ENCODE measurements at regions not wholly inside any gene's neighbourhood (a gene's known extent, or its start where the extent isn't known, plus 50 kb on each side); places are given as distances from the start of the nearest gene placed in this dataset.

- Histone ChIP-seq H3K4me3 (ENCODE audit: low read depth in 1 of 5, low read length in 5 of 5) (no peak overlapping the region), H3K9ac (ENCODE audit: low read length in 5 of 5) (no peak overlapping the region), H3K4me1 (ENCODE audit: control insufficient read depth in 5 of 5, insufficient read depth in 5 of 5, low read length in 5 of 5) (no peaks in the 10 kb centered on the region), H3K27ac (ENCODE audit: low read depth, low read length) (no peak overlapping the region), H3K27me3 (ENCODE audit: control insufficient read depth in 5 of 5, insufficient read depth in 4 of 5, low read length in 5 of 5) (no peaks in the 10 kb centered on the region), H3K36me3 (ENCODE audit: control insufficient read depth in 5 of 5, insufficient read depth in 5 of 5, low read length in 5 of 5) (no peaks in the 10 kb centered on the region), H3K9me3 (ENCODE audit: control insufficient read depth in 5 of 5, low read length in 5 of 5) (no peaks in the 10 kb centered on the region)
Measured at GRCh38 chr10:61319386-61320256, 133.6 kb downstream of the TMEM26 start.

- Histone ChIP-seq H3K36me3 (ENCODE audit: control insufficient read depth in 5 of 5, insufficient read depth in 5 of 5, low read length in 5 of 5) (no peaks in the 10 kb centered on the region), H3K27me3 (ENCODE audit: control insufficient read depth in 5 of 5, insufficient read depth in 4 of 5, low read length in 5 of 5) (no peaks in the 10 kb centered on the region), H3K27ac (ENCODE audit: low read depth, low read length) (no peak overlapping the region), H3K4me1 (ENCODE audit: control insufficient read depth in 5 of 5, insufficient read depth in 5 of 5, low read length in 5 of 5) (no peaks in the 10 kb centered on the region), H3K9me3 (ENCODE audit: control insufficient read depth in 5 of 5, low read length in 5 of 5) (no peaks in the 10 kb centered on the region), H3K4me3 (ENCODE audit: low read depth in 1 of 5, low read length in 5 of 5) (no peak overlapping the region), H3K9ac (ENCODE audit: low read length in 5 of 5) (no peak overlapping the region)
Measured at GRCh38 chr10:61318429-61318828, 134.8 kb downstream of the TMEM26 start.

- H3K27me3 ChIP-seq (ENCODE audit: control insufficient read depth in 5 of 5, insufficient read depth in 4 of 5, low read length in 5 of 5), result no peaks in the 10 kb centered on the region
- H3K9me3 ChIP-seq (ENCODE audit: control insufficient read depth in 5 of 5, low read length in 5 of 5), result no peaks in the 10 kb centered on the region
- H3K4me1 ChIP-seq (ENCODE audit: control insufficient read depth in 5 of 5, insufficient read depth in 5 of 5, low read length in 5 of 5), result no peaks in the 10 kb centered on the region
- no peaks in the 10 kb centered on the region for H3K36me3 ChIP-seq (ENCODE audit: control insufficient read depth in 5 of 5, insufficient read depth in 5 of 5, low read length in 5 of 5)
- no peak overlapping the region for H3K9ac ChIP-seq (ENCODE audit: low read length in 5 of 5)
- H3K27ac ChIP-seq (ENCODE audit: low read depth, low read length), result no peak overlapping the region
- H3K4me3 ChIP-seq (ENCODE audit: low read depth in 1 of 5, low read length in 5 of 5), result no peak overlapping the region
Measured at GRCh38 chr10:61317706-61318105, 135.5 kb downstream of the TMEM26 start.

GRCh38 chr10:61316676-61317265 lies 136.4 kb downstream of the TMEM26 start:
- Histone ChIP-seq H3K9ac (ENCODE audit: low read length in 5 of 5) (no peak overlapping the region), H3K4me1 (ENCODE audit: control insufficient read depth in 5 of 5, insufficient read depth in 5 of 5, low read length in 5 of 5) (no peaks in the 10 kb centered on the region), H3K27me3 (ENCODE audit: control insufficient read depth in 5 of 5, insufficient read depth in 4 of 5, low read length in 5 of 5) (no peaks in the 10 kb centered on the region), H3K36me3 (ENCODE audit: control insufficient read depth in 5 of 5, insufficient read depth in 5 of 5, low read length in 5 of 5) (no peaks in the 10 kb centered on the region), H3K4me3 (ENCODE audit: low read depth in 1 of 5, low read length in 5 of 5) (no peak overlapping the region), H3K27ac (ENCODE audit: low read depth, low read length) (no peak overlapping the region), H3K9me3 (ENCODE audit: control insufficient read depth in 5 of 5, low read length in 5 of 5) (no peaks in the 10 kb centered on the region)

- Histone ChIP-seq H3K27me3 (ENCODE audit: control insufficient read depth in 5 of 5, insufficient read depth in 4 of 5, low read length in 5 of 5) (no peaks in the 10 kb centered on the region), H3K4me3 (ENCODE audit: low read depth in 1 of 5, low read length in 5 of 5) (no peak overlapping the region), H3K9me3 (ENCODE audit: control insufficient read depth in 5 of 5, low read length in 5 of 5) (no peaks in the 10 kb centered on the region), H3K27ac (ENCODE audit: low read depth, low read length) (no peak overlapping the region), H3K4me1 (ENCODE audit: control insufficient read depth in 5 of 5, insufficient read depth in 5 of 5, low read length in 5 of 5) (no peaks in the 10 kb centered on the region), H3K36me3 (ENCODE audit: control insufficient read depth in 5 of 5, insufficient read depth in 5 of 5, low read length in 5 of 5) (no peaks in the 10 kb centered on the region), H3K9ac (ENCODE audit: low read length in 5 of 5) (no peak overlapping the region)
Measured at GRCh38 chr10:61314273-61314672, 138.9 kb downstream of the TMEM26 start.

GRCh38 chr10:61313460-61313859 lies 139.7 kb downstream of the TMEM26 start:
- Histone ChIP-seq H3K36me3 (ENCODE audit: control insufficient read depth in 5 of 5, insufficient read depth in 5 of 5, low read length in 5 of 5) (no peaks in the 10 kb centered on the region), H3K9me3 (ENCODE audit: control insufficient read depth in 5 of 5, low read length in 5 of 5) (no peaks in the 10 kb centered on the region), H3K4me3 (ENCODE audit: low read depth in 1 of 5, low read length in 5 of 5) (no peak overlapping the region), H3K9ac (ENCODE audit: low read length in 5 of 5) (no peak overlapping the region), H3K4me1 (ENCODE audit: control insufficient read depth in 5 of 5, insufficient read depth in 5 of 5, low read length in 5 of 5) (no peaks in the 10 kb centered on the region), H3K27ac (ENCODE audit: low read depth, low read length) (no peak overlapping the region), H3K27me3 (ENCODE audit: control insufficient read depth in 5 of 5, insufficient read depth in 4 of 5, low read length in 5 of 5) (no peaks in the 10 kb centered on the region)

GRCh38 chr10:61304746-61305145 lies 148.4 kb downstream of the TMEM26 start:
- no peak overlapping the region for H3K4me3 ChIP-seq (ENCODE audit: low read depth in 1 of 5, low read length in 5 of 5)
- no peaks in the 10 kb centered on the region for H3K36me3 ChIP-seq (ENCODE audit: control insufficient read depth in 5 of 5, insufficient read depth in 5 of 5, low read length in 5 of 5)
- H3K27ac ChIP-seq (ENCODE audit: low read depth, low read length), result no peak overlapping the region
- no peaks in the 10 kb centered on the region for H3K27me3 ChIP-seq (ENCODE audit: control insufficient read depth in 5 of 5, insufficient read depth in 4 of 5, low read length in 5 of 5)
- no peaks in the 10 kb centered on the region for H3K4me1 ChIP-seq (ENCODE audit: control insufficient read depth in 5 of 5, insufficient read depth in 5 of 5, low read length in 5 of 5)
- no peaks in the 10 kb centered on the region for H3K9me3 ChIP-seq (ENCODE audit: control insufficient read depth in 5 of 5, low read length in 5 of 5)
- no peak overlapping the region for H3K9ac ChIP-seq (ENCODE audit: low read length in 5 of 5)

- no peaks in the 10 kb centered on the region for H3K27me3 ChIP-seq (ENCODE audit: control insufficient read depth in 5 of 5, insufficient read depth in 4 of 5, low read length in 5 of 5)
- H3K36me3 ChIP-seq (ENCODE audit: control insufficient read depth in 5 of 5, insufficient read depth in 5 of 5, low read length in 5 of 5), result no peaks in the 10 kb centered on the region
- H3K9ac ChIP-seq (ENCODE audit: low read length in 5 of 5), result no peak overlapping the region
- H3K4me3 ChIP-seq (ENCODE audit: low read depth in 1 of 5, low read length in 5 of 5), result no peak overlapping the region
- H3K9me3 ChIP-seq (ENCODE audit: control insufficient read depth in 5 of 5, low read length in 5 of 5), result peaks cover 4 to 11% (median 5%) of the 10 kb centered on the region in 5 donors
- no peaks in the 10 kb centered on the region for H3K4me1 ChIP-seq (ENCODE audit: control insufficient read depth in 5 of 5, insufficient read depth in 5 of 5, low read length in 5 of 5)
- no peak overlapping the region for H3K27ac ChIP-seq (ENCODE audit: low read depth, low read length)
Measured at GRCh38 chr10:61302124-61302523, 151.1 kb downstream of the TMEM26 start.

GRCh38 chr10:61301575-61301974 lies 151.6 kb downstream of the TMEM26 start:
- Histone ChIP-seq H3K9ac (ENCODE audit: low read length in 5 of 5) (no peak overlapping the region), H3K36me3 (ENCODE audit: control insufficient read depth in 5 of 5, insufficient read depth in 5 of 5, low read length in 5 of 5) (no peaks in the 10 kb centered on the region)

GRCh38 chr10:61299841-61300240 lies 153.3 kb downstream of the TMEM26 start:
- H3K27ac ChIP-seq (ENCODE audit: low read depth, low read length), result no peak overlapping the region
- H3K27me3 ChIP-seq (ENCODE audit: control insufficient read depth in 5 of 5, insufficient read depth in 4 of 5, low read length in 5 of 5), result no peaks in the 10 kb centered on the region
- no peak overlapping the region for H3K4me3 ChIP-seq (ENCODE audit: low read depth in 1 of 5, low read length in 5 of 5)
- peaks cover 4 to 11% (median 5%) of the 10 kb centered on the region in 5 donors for H3K9me3 ChIP-seq (ENCODE audit: control insufficient read depth in 5 of 5, low read length in 5 of 5)
- no peaks in the 10 kb centered on the region for H3K4me1 ChIP-seq (ENCODE audit: control insufficient read depth in 5 of 5, insufficient read depth in 5 of 5, low read length in 5 of 5)
- no peaks in the 10 kb centered on the region for H3K36me3 ChIP-seq (ENCODE audit: control insufficient read depth in 5 of 5, insufficient read depth in 5 of 5, low read length in 5 of 5)
- H3K9ac ChIP-seq (ENCODE audit: low read length in 5 of 5), result no peak overlapping the region

More at GRCh38 chr10:61301575-61301974, 151.6 kb downstream of the TMEM26 start:
- Histone ChIP-seq H3K27ac (ENCODE audit: low read depth, low read length) (no peak overlapping the region), H3K9me3 (ENCODE audit: control insufficient read depth in 5 of 5, low read length in 5 of 5) (peaks cover 4 to 11% (median 5%) of the 10 kb centered on the region in 5 donors), H3K27me3 (ENCODE audit: control insufficient read depth in 5 of 5, insufficient read depth in 4 of 5, low read length in 5 of 5) (no peaks in the 10 kb centered on the region), H3K4me1 (ENCODE audit: control insufficient read depth in 5 of 5, insufficient read depth in 5 of 5, low read length in 5 of 5) (no peaks in the 10 kb centered on the region), H3K4me3 (ENCODE audit: low read depth in 1 of 5, low read length in 5 of 5) (no peak overlapping the region)

Data from subcutaneous abdominal adipose tissue (tissue), 5 donors.